ENCODE measurements at regions not wholly inside any gene's neighbourhood (a gene's known extent, or its start where the extent isn't known, plus 50 kb on each side); places are given as distances from the start of the nearest gene placed in this dataset.

GRCh38 chr9:89811356-89811755 lies 206.5 kb downstream of the GADD45G start:
- TF ChIP-seq POLR2A (IDR thresholded peaks at IDR 0.05; ENCODE audit: extremely low read depth, insufficient read length) (no peak), CTCF (IDR thresholded peaks at IDR 0.05; ENCODE audit: low read depth, low read length) (no peak), MAX (IDR thresholded peaks at IDR 0.05; ENCODE audit: low read depth, low read length) (no peak)
